Caco-2 (cell line): ENCODE measurements at regions not wholly inside any gene's neighbourhood (a gene's known extent, or its start where the extent isn't known, plus 50 kb on each side); places are given as distances from the start of the nearest gene placed in this dataset.

Experiments used
- BruUV-seq: library from RNA; stranded (reverse); fragments of 400-500 nt; replicated peaks from 2 replicates; lab custom pipeline; 2021; lab: Mats Ljungman, UMichigan
- CTCF ChIA-PET: fragments of 300-600 bp; sonication (Branson Sonifier 250); formaldehyde crosslinking; loops from one replicate; lab custom pipeline; 2022; ENCODE audit warnings: antibody characterized with exemption; lab: Charles Lee
- POLR2A ChIA-PET: fragments of 300-600 bp; sonication (Branson Sonifier 250); formaldehyde crosslinking; loops from one replicate; lab custom pipeline; 2022; ENCODE audit warnings: antibody characterized with exemption; lab: Charles Lee
- DNase-seq, 2 experiments: peaks; one replicate each; pipeline versions ENCODE4 v3.0.0 to v3.0.0-alpha.2; 2020 to 2022
- H3K27me3 ChIP-seq: replicated peaks from 2 replicates; pipeline ENCODE4 v1.6.0; 2011; ENCODE audit warnings: low read length; ENCODE audit not compliant: control insufficient read depth, insufficient read depth
- H3K36me3 ChIP-seq: 2 replicates; pipeline ENCODE4 v1.5.1; 2011; ENCODE audit warnings: low read length; ENCODE audit not compliant: control insufficient read depth, insufficient read depth
- H3K4me1 ChIP-seq: fragments of 250-450 bp; sonication (Bioruptor Pico); 2 replicates; pipeline ENCODE4 v1.5.1; 2020; ENCODE audit warnings: mild to moderate bottlenecking
- H3K4me3 ChIP-seq: 2 replicates; pipeline ENCODE4 v1.5.1; 2011; ENCODE audit warnings: low read depth, mild to moderate bottlenecking, control low read depth, low read length
- H3K9me3 ChIP-seq: fragments of 250-450 bp; sonication (Bioruptor Pico); 2 replicates; pipeline ENCODE4 v1.5.1; 2020; ENCODE audit warnings: mild to moderate bottlenecking, moderate library complexity
- H3K27ac Mint-ChIP-seq: one replicate; pipeline ENCODE4 v1.8.0; 2022; ENCODE audit warnings: mixed read lengths; ENCODE audit not compliant: unreplicated experiment
- H3K27me3 Mint-ChIP-seq: one replicate; pipeline ENCODE4 v1.8.0; 2022; ENCODE audit warnings: mixed read lengths; ENCODE audit not compliant: insufficient read depth, unreplicated experiment
- H3K36me3 Mint-ChIP-seq: one replicate; pipeline ENCODE4 v1.8.0; 2022; ENCODE audit warnings: mild to moderate bottlenecking, mixed read lengths; ENCODE audit not compliant: insufficient read depth, unreplicated experiment
- H3K4me1 Mint-ChIP-seq: one replicate; pipeline ENCODE4 v1.8.0; 2022; ENCODE audit warnings: low read depth, mixed read lengths; ENCODE audit not compliant: unreplicated experiment
- H3K4me3 Mint-ChIP-seq: one replicate; pipeline ENCODE4 v1.8.0; 2022; ENCODE audit warnings: mild to moderate bottlenecking, moderate library complexity, mixed read lengths; ENCODE audit not compliant: unreplicated experiment
- H3K9me3 Mint-ChIP-seq: one replicate; pipeline ENCODE4 v1.8.0; 2022; ENCODE audit warnings: mixed read lengths; ENCODE audit not compliant: unreplicated experiment
- intact Hi-C: fragments of 100-400 bp; cut with micrococcal nuclease; formaldehyde crosslinking; loops from one replicate; pipeline ENCODE4 v1.10.0; 2022; ENCODE audit not compliant: unreplicated experiment
- TF ChIP-seq, protein P1 (sequence below), 2 experiments: fragments of 200-600 bp in 1 of 2; IDR thresholded peaks; 1 replicate in 1 of 2; 2 replicates in 1 of 2; pipeline versions ENCODE4 v1.5.1 to v1.8.0; 2011 to 2022; ENCODE audit warnings: antibody characterized with exemption in 1 of 2, control low read depth in 1 of 2, inconsistent platforms in 1 of 2, low read depth in 1 of 2, low read length in 1 of 2, mild to moderate bottlenecking in 1 of 2, moderate library complexity in 1 of 2; ENCODE audit not compliant: insufficient read depth in 1 of 2, severe bottlenecking in 1 of 2, unreplicated experiment in 1 of 2

DNA sequence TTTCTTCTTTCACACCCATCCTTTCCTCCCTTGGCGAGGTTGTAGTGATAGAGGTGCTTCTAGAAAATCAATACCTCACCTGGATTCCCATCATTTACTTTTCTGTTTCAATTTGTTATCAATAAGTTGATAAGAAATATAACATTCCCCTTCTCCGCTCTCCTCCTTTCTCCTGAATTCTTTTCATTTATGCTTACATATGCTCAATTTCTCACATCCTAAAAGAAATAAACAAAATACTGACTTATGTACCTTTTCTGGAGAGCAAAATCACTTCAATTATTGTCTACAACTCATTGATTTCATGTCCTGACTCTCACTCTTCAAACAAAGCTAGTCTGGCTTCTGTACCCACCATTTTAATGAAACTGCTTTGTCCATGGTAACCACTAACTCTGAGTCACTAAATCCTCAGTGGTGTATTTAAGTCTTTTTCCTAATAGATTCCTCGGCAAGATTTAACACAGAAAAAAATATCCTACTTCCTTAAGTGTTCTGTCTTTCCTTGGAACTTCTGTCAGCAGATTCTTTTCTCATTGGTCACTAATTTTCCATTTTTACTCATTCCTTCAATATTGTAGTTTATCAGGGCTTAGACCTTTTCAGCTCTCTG is 289.6 kb downstream of the RFPL4B start:
- DNase-seq = no peak

DNA sequence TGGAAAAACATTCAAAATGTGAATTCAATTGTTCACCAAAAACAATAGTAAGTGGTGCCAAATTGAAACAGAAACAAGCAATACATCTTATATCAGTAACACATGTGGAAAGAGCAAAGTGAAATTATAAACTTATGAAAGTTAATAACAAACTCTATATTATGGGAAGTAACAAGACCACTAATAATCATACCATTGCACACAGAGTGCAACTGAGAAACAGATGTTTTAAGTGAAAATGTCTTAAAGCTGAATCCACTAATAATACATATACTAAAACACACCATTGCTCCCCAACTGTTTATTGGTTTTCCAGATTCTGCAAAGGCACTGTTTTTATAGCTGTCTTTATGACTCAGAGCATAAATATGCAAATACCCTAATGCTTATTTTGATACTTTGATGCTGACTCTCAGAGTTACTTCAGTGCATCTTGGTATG is 292.3 kb downstream of the RFPL4B start:
- H3K4me1 ChIP-seq = no peaks in the 10 kb centered on the region
- no peak overlapping the region for H3K27ac Mint-ChIP-seq
- H3K36me3 Mint-ChIP-seq = no peaks in the 10 kb centered on the region
- no peaks in the 10 kb centered on the region for H3K36me3 ChIP-seq
- H3K9me3 Mint-ChIP-seq = no peaks in the 10 kb centered on the region
- BruUV-seq = no TSS peak
- H3K4me3 Mint-ChIP-seq = no peak overlapping the region
- ChIA-PET CTCF (no interaction called here), POLR2A (no interaction called here)
- no peaks in the 10 kb centered on the region for H3K27me3 ChIP-seq
- H3K9me3 ChIP-seq = no peaks in the 10 kb centered on the region
- no peaks in the 10 kb centered on the region for H3K27me3 Mint-ChIP-seq
- TF ChIP-seq, protein P1, sequence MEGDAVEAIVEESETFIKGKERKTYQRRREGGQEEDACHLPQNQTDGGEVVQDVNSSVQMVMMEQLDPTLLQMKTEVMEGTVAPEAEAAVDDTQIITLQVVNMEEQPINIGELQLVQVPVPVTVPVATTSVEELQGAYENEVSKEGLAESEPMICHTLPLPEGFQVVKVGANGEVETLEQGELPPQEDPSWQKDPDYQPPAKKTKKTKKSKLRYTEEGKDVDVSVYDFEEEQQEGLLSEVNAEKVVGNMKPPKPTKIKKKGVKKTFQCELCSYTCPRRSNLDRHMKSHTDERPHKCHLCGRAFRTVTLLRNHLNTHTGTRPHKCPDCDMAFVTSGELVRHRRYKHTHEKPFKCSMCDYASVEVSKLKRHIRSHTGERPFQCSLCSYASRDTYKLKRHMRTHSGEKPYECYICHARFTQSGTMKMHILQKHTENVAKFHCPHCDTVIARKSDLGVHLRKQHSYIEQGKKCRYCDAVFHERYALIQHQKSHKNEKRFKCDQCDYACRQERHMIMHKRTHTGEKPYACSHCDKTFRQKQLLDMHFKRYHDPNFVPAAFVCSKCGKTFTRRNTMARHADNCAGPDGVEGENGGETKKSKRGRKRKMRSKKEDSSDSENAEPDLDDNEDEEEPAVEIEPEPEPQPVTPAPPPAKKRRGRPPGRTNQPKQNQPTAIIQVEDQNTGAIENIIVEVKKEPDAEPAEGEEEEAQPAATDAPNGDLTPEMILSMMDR (IDR thresholded peaks at IDR 0.05; ENCODE audit: insufficient read depth in 1 of 2, low read depth in 1 of 2, low read length in 1 of 2, severe bottlenecking in 1 of 2, unreplicated experiment in 1 of 2) = no peak
- no peak for DNase-seq
- H3K4me3 ChIP-seq = no peak overlapping the region
- H3K4me1 Mint-ChIP-seq = no peaks in the 10 kb centered on the region
- intact Hi-C loops = no loop called here

More for the DNA sequence above, 289.6 kb downstream of the RFPL4B start:
- Histone ChIP-seq H3K9me3 (no peaks in the 10 kb centered on the region), H3K4me1 (no peaks in the 10 kb centered on the region), H3K4me3 (no peak overlapping the region), H3K27me3 (no peaks in the 10 kb centered on the region), H3K36me3 (no peaks in the 10 kb centered on the region)
- no peaks in the 10 kb centered on the region for H3K9me3 Mint-ChIP-seq
- no peak overlapping the region for H3K4me3 Mint-ChIP-seq
- peaks cover 1% of the 10 kb centered on the region for H3K27me3 Mint-ChIP-seq
- no peaks in the 10 kb centered on the region for H3K36me3 Mint-ChIP-seq
- H3K4me1 Mint-ChIP-seq = no peaks in the 10 kb centered on the region
- ChIA-PET CTCF (no interaction called here), POLR2A (no interaction called here)
- no TSS peak for BruUV-seq
- TF ChIP-seq, protein P1 (IDR thresholded peaks at IDR 0.05; ENCODE audit: insufficient read depth in 1 of 2, low read depth in 1 of 2, low read length in 1 of 2, severe bottlenecking in 1 of 2, unreplicated experiment in 1 of 2) = no peak
- no peak overlapping the region for H3K27ac Mint-ChIP-seq
- intact Hi-C loops = no loop called here

DNA sequence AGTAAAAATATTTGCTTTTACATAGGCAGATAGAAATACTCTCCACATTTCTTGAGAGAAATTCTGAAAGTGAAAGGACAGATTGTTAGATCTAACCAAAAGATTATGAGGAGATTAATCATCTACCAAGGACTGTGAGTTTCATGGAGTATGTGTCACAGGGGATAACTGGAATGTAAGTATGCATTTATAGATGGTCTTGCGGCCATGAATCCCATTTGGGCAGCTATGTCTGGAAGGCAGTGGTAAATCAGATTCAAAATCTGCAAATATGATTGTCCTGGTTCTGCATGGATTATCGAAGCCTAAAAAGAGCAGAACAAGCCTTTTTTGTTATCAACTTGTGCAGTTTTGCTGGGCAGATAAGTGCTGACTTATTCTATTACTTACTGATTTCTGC is 293.8 kb downstream of the RFPL4B start:
- no peak overlapping the region for H3K4me3 ChIP-seq

More for the DNA sequence above, 293.8 kb downstream of the RFPL4B start:
- H3K36me3 Mint-ChIP-seq = no peaks in the 10 kb centered on the region
- intact Hi-C loops = no loop called here
- CTCF ChIA-PET = no interaction called here
- H3K4me1 Mint-ChIP-seq = no peaks in the 10 kb centered on the region
- H3K4me3 Mint-ChIP-seq = no peak overlapping the region
- H3K4me1 ChIP-seq = no peaks in the 10 kb centered on the region
- no peaks in the 10 kb centered on the region for H3K27me3 ChIP-seq
- H3K9me3 ChIP-seq = no peaks in the 10 kb centered on the region
- TF ChIP-seq, protein P1 (IDR thresholded peaks at IDR 0.05; ENCODE audit: insufficient read depth in 1 of 2, low read depth in 1 of 2, low read length in 1 of 2, severe bottlenecking in 1 of 2, unreplicated experiment in 1 of 2) = no peak
- no peak for DNase-seq
- POLR2A ChIA-PET = no interaction called here
- no peaks in the 10 kb centered on the region for H3K36me3 ChIP-seq
- no TSS peak for BruUV-seq
- H3K27me3 Mint-ChIP-seq = no peaks in the 10 kb centered on the region
- no peak overlapping the region for H3K27ac Mint-ChIP-seq
- H3K9me3 Mint-ChIP-seq = no peaks in the 10 kb centered on the region
